Naive thymus-derived CD4-positive, alpha-beta T cell (primary cell): ENCODE measurements at regions not wholly inside any gene's neighbourhood (a gene's known extent, or its start where the extent isn't known, plus 50 kb on each side); places are given as distances from the start of the nearest gene placed in this dataset.

ENCODE experiments used
- ATAC-seq: fragments of 150-1000 bp; cut with Tn5 transposase; 2 replicates; pipeline ENCODE4 v1.10.0; 2021; ENCODE audit warnings: mild to moderate bottlenecking, moderate library complexity
- CTCF ChIA-PET: fragments of 350-600 bp; sonication (Branson Sonifier 250); formaldehyde crosslinking; loops from one replicate; lab custom pipeline; 2021; ENCODE audit warnings: antibody characterized with exemption; lab: Charles Lee
- POLR2A ChIA-PET: fragments of 350-600 bp; sonication (Branson Sonifier 250); formaldehyde crosslinking; loops from one replicate; lab custom pipeline; 2021; ENCODE audit warnings: antibody characterized with exemption, inconsistent platforms; lab: Charles Lee
- DNase-seq, 9 donors: peaks; one replicate each; pipeline versions ENCODE4 v3.0.0 to v3.0.0-alpha.2; 2020 to 2022; ENCODE audit warnings: mixed read lengths in 1 of 9
- H3K27ac ChIP-seq: one replicate; pipeline ENCODE4 v1.7.0; 2013; ENCODE audit warnings: mild to moderate bottlenecking, low read depth, low read length, moderate library complexity
- H3K27me3 ChIP-seq, 2 donors: one replicate each; pipeline ENCODE4 v1.7.0; 2013; ENCODE audit warnings: low read length in 2 of 2, mild to moderate bottlenecking in 2 of 2, moderate library complexity in 2 of 2; ENCODE audit not compliant: control insufficient read depth in 2 of 2, insufficient read depth in 2 of 2
- H3K36me3 ChIP-seq, 3 experiments: 1 replicate in 2 of 3; 2 replicates in 1 of 3; pipeline ENCODE4 v1.7.0; 2013; ENCODE audit warnings: low read length in 3 of 3, mild to moderate bottlenecking in 3 of 3, moderate library complexity in 1 of 3; ENCODE audit not compliant: insufficient read depth in 3 of 3, control insufficient read depth in 2 of 3
- H3K4me1 ChIP-seq, 2 donors: one replicate each; pipeline ENCODE4 v1.7.0; 2013; ENCODE audit warnings: low read length in 2 of 2, mild to moderate bottlenecking in 2 of 2, moderate library complexity in 1 of 2; ENCODE audit not compliant: control insufficient read depth in 2 of 2, insufficient read depth in 2 of 2
- H3K4me3 ChIP-seq: 2 replicates; pipeline ENCODE4 v1.7.0; 2013; ENCODE audit warnings: mild to moderate bottlenecking, low read length
- H3K9me3 ChIP-seq, 3 experiments: 1 replicate in 2 of 3; 2 replicates in 1 of 3; pipeline ENCODE4 v1.7.0; 2013; ENCODE audit warnings: low read length in 3 of 3; ENCODE audit not compliant: control insufficient read depth in 2 of 3
- H3K27ac Mint-ChIP-seq, 9 donors: one replicate each; pipeline ENCODE4 v1.8.0; 2020 to 2022; ENCODE audit warnings: mixed read lengths in 9 of 9, mild to moderate bottlenecking in 8 of 9, moderate library complexity in 5 of 9, inconsistent platforms in 2 of 9
- H3K27me3 Mint-ChIP-seq, 5 donors: one replicate each; pipeline ENCODE4 v1.8.0; 2021 to 2022; ENCODE audit warnings: mixed read lengths in 5 of 5, mild to moderate bottlenecking in 1 of 5
- H3K36me3 Mint-ChIP-seq, 5 donors: one replicate each; pipeline ENCODE4 v1.8.0; 2020 to 2022; ENCODE audit warnings: mixed read lengths in 5 of 5, mild to moderate bottlenecking in 3 of 5, inconsistent platforms in 1 of 5
- H3K4me1 Mint-ChIP-seq, 7 donors: one replicate each; pipeline ENCODE4 v1.8.0; 2020 to 2022; ENCODE audit warnings: mixed read lengths in 7 of 7, mild to moderate bottlenecking in 3 of 7, inconsistent platforms in 1 of 7
- H3K4me3 Mint-ChIP-seq, 10 donors: one replicate each; pipeline ENCODE4 v1.8.0; 2020 to 2022; ENCODE audit warnings: mild to moderate bottlenecking in 10 of 10, mixed read lengths in 10 of 10, moderate library complexity in 6 of 10, inconsistent platforms in 2 of 10
- H3K9me3 Mint-ChIP-seq, 11 donors: one replicate each; pipeline ENCODE4 v1.8.0; 2020 to 2022; ENCODE audit warnings: mixed read lengths in 11 of 11, mild to moderate bottlenecking in 4 of 11, inconsistent platforms in 1 of 11, moderate library complexity in 1 of 11
- intact Hi-C, 2 donors: fragments of 100-400 bp; cut with micrococcal nuclease; formaldehyde crosslinking; loops; one replicate each; pipeline ENCODE4 v1.15.1; 2023

DNA sequence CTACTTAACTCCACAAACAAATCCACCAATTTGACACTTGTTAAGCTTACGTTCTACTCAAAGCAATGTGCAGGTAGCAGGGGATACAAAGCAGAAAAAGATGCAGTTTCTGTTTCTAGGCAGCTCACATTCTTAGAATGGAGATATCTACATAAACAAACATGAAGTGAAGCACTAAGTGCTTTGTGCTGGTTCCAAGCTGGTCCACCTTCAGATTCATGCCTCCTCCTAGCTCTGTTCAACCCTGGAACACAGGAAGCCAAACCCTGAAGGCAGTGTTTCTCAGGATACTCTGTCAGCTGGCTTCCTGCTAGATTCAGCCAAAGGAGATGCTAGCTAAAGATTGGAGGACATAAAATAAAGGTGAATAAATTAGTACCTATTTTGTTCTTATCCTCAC, 55.3 kb upstream of the NOL4 start:
- ATAC-seq = no peak
- Histone ChIP-seq H3K27ac (no peak overlapping the region), H3K9me3 (no peaks in the 10 kb centered on the region), H3K27me3 (no peaks in the 10 kb centered on the region), H3K4me3 (no peak overlapping the region), H3K36me3 (no peaks in the 10 kb centered on the region), H3K4me1 (no peaks in the 10 kb centered on the region)
- intact Hi-C loops = loop anchor here in 1 of 2 donors (10.0 kb wide), 1 partner anchor 65 kb away; no protein-coding TSS in a partner anchor
- H3K27me3 Mint-ChIP-seq = no peaks in the 10 kb centered on the region
- CTCF ChIA-PET = no interaction called here
- peaks cover 0 to 4% (median 0%) of the 10 kb centered on the region in 11 donors for H3K9me3 Mint-ChIP-seq
- H3K27ac Mint-ChIP-seq = no peak overlapping the region
- no peak for DNase-seq
- no peaks in the 10 kb centered on the region for H3K36me3 Mint-ChIP-seq
- no peak overlapping the region for H3K4me3 Mint-ChIP-seq
- POLR2A ChIA-PET = no interaction called here
- peaks cover 0 to 1% (median 0%) of the 10 kb centered on the region in 7 donors for H3K4me1 Mint-ChIP-seq

DNA sequence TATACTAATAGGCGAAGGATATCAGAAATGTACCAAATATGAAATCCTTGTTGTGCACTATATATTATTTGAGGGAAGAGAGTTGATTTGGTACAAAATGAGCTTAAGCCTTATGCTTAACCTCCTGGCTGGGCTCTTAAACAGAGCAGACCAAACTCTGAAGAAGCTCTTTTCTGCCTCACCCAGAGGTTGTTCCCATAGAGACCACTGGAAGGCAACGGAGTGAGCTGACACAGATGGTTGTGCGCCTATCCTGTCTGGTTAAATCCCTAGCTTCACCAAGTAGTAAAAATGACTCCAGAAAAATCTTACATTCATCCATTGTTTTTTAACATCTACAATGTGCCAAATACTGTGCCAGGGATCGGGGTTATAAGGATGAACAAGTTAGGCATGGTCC, 55.9 kb upstream of the NOL4 start:
- no peak overlapping the region for H3K4me3 ChIP-seq
- H3K27ac ChIP-seq = no peak overlapping the region
- H3K27ac Mint-ChIP-seq = no peak overlapping the region
- no peaks in the 10 kb centered on the region for H3K9me3 ChIP-seq
- no peaks in the 10 kb centered on the region for H3K36me3 ChIP-seq
- no peaks in the 10 kb centered on the region for H3K27me3 Mint-ChIP-seq
- ATAC-seq (no peak), DNase-seq (no peak)
- intact Hi-C loops = no loop called here
- H3K9me3 Mint-ChIP-seq = peaks cover 0 to 4% (median 0%) of the 10 kb centered on the region in 11 donors
- ChIA-PET CTCF (no interaction called here), POLR2A (no interaction called here)
- no peaks in the 10 kb centered on the region for H3K4me1 ChIP-seq
- no peak overlapping the region for H3K4me3 Mint-ChIP-seq
- no peaks in the 10 kb centered on the region for H3K36me3 Mint-ChIP-seq
- peaks cover 0 to 1% (median 0%) of the 10 kb centered on the region in 7 donors for H3K4me1 Mint-ChIP-seq
- no peaks in the 10 kb centered on the region for H3K27me3 ChIP-seq

DNA sequence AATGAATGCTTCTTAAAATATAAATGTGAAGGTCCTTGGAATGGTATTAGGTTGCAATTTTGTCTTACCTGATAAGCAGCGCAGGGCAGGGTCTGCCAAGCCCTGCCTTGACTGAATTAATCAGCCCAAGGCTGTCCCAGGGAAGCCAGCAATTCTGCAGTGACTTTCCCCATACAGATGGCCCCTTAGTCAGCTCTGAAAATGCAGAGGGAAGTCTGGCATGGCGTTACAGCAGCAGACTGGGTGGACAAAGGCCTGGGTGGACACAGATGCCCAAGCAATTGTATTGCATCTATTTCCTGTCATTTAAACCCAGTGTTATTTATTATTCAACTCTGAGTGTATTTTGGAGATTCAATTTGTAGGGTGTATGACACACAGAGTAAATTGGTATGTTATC, 56.6 kb upstream of the NOL4 start:
- no peaks in the 10 kb centered on the region for H3K36me3 ChIP-seq
- H3K36me3 Mint-ChIP-seq = peaks cover 0 to 1% (median 0%) of the 10 kb centered on the region in 5 donors
- intact Hi-C loops = no loop called here
- no peaks in the 10 kb centered on the region for H3K4me1 ChIP-seq
- peaks cover 0 to 1% (median 0%) of the 10 kb centered on the region in 7 donors for H3K4me1 Mint-ChIP-seq
- H3K9me3 Mint-ChIP-seq = peaks cover 0 to 4% (median 2%) of the 10 kb centered on the region in 11 donors
- no peaks in the 10 kb centered on the region for H3K27me3 ChIP-seq
- no peaks in the 10 kb centered on the region for H3K27me3 Mint-ChIP-seq
- no peak overlapping the region for H3K4me3 ChIP-seq
- no peak overlapping the region for H3K27ac Mint-ChIP-seq
- no peak for DNase-seq
- no peaks in the 10 kb centered on the region for H3K9me3 ChIP-seq
- ChIA-PET POLR2A (no interaction called here), CTCF (no interaction called here)
- no peak overlapping the region for H3K4me3 Mint-ChIP-seq
- H3K27ac ChIP-seq = no peak overlapping the region
- no peak for ATAC-seq

DNA sequence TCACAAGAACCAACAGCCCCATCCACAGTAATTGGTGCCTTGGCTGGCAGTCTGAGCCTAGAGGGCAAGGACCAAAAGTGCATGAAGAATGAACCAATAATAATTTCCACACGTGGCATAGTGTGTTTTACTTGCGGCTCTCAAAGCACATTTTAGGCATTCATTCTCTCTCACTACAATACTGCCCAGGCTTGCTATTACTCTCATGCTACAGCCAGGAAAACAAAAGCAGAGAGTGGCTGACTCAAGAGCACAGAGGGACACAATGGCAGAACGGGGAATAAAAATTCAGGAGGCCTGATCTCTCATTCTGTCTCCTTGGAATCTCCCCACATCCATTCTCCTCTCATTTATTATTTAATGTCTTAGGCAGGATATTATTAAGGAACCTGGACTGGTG, 57.0 kb upstream of the NOL4 start:
- H3K4me1 Mint-ChIP-seq = peaks cover 0 to 1% (median 0%) of the 10 kb centered on the region in 7 donors
- Histone ChIP-seq H3K27me3 (no peaks in the 10 kb centered on the region), H3K4me3 (no peak overlapping the region), H3K27ac (no peak overlapping the region), H3K36me3 (no peaks in the 10 kb centered on the region), H3K4me1 (no peaks in the 10 kb centered on the region), H3K9me3 (no peaks in the 10 kb centered on the region)
- ATAC-seq = no peak
- POLR2A ChIA-PET = no interaction called here
- H3K36me3 Mint-ChIP-seq = peaks cover 0 to 3% (median 0%) of the 10 kb centered on the region in 5 donors
- intact Hi-C loops = no loop called here
- DNase-seq = no peak
- no peaks in the 10 kb centered on the region for H3K27me3 Mint-ChIP-seq
- H3K9me3 Mint-ChIP-seq = peaks cover 0 to 8% (median 6%) of the 10 kb centered on the region in 11 donors
- CTCF ChIA-PET = no interaction called here
- H3K27ac Mint-ChIP-seq = no peak overlapping the region
- no peak overlapping the region for H3K4me3 Mint-ChIP-seq

DNA sequence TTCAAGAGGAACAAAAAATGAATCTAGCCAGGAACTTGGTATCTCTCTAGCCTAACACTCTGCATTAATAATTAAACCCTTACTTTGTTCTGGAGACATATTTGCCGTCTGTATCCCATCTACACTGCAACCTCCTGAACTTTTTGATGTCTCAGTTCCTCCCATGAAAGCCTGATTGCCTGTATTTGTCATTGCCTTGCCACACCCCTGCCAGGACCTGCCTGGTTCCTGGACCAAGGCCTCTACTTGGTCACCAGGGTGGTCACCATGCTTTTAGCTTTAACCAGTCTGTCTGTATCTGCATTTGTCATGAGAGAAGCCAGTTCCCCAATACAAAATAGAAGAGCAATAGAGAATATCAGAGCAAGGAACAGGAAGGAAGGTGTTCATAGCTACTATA, 58.8 kb upstream of the NOL4 start:
- ATAC-seq = no peak
- H3K27ac Mint-ChIP-seq = peak overlapping the region in 1 of 9 donors; percentile 31

DNA sequence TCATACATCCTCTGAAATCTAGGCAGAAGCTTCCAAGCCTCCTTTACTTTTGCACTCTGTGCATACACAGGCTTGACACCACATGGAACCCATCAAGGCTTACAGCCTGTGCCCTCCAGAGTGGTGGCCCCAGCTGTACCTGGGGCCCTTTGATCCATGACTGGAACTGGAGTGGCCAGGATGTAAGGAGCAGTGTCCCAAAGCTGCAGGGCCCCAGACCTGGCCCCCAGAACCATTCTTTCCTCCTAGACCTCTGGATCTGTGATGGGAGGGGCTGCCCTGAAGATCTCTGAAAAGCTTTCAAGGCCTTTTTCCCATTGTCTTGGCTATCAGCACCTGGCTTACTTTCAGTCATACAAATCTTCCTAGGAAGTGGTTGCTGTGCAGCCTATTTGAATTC, 63.1 kb upstream of the NOL4 start:
- H3K9me3 Mint-ChIP-seq = peaks cover 0 to 28% (median 15%) of the 10 kb centered on the region in 11 donors
- Histone ChIP-seq H3K4me3 (no peak overlapping the region), H3K36me3 (no peaks in the 10 kb centered on the region), H3K9me3 (peaks cover 0 to 5% (median 0%) of the 10 kb centered on the region in 3 experiments), H3K27me3 (no peaks in the 10 kb centered on the region), H3K27ac (no peak overlapping the region), H3K4me1 (no peaks in the 10 kb centered on the region)
- ChIA-PET CTCF (no interaction called here), POLR2A (no interaction called here)
- H3K4me1 Mint-ChIP-seq = no peaks in the 10 kb centered on the region
- DNase-seq = no peak
- intact Hi-C loops = no loop called here
- no peak overlapping the region for H3K27ac Mint-ChIP-seq
- no peaks in the 10 kb centered on the region for H3K27me3 Mint-ChIP-seq
- H3K36me3 Mint-ChIP-seq = peaks cover 0 to 6% (median 0%) of the 10 kb centered on the region in 5 donors
- no peak for ATAC-seq
- no peak overlapping the region for H3K4me3 Mint-ChIP-seq

More for the DNA sequence above, 58.8 kb upstream of the NOL4 start:
- peaks cover 0 to 18% (median 11%) of the 10 kb centered on the region in 11 donors for H3K9me3 Mint-ChIP-seq
- peaks cover 0 to 6% (median 0%) of the 10 kb centered on the region in 5 donors for H3K36me3 Mint-ChIP-seq
- Histone ChIP-seq H3K4me3 (no peak overlapping the region), H3K4me1 (no peaks in the 10 kb centered on the region), H3K27ac (no peak overlapping the region), H3K27me3 (no peaks in the 10 kb centered on the region), H3K36me3 (no peaks in the 10 kb centered on the region), H3K9me3 (peaks cover 0 to 5% (median 0%) of the 10 kb centered on the region in 3 experiments)
- H3K27me3 Mint-ChIP-seq = no peaks in the 10 kb centered on the region
- intact Hi-C loops = no loop called here
- no peak for DNase-seq
- CTCF ChIA-PET = no interaction called here
- POLR2A ChIA-PET = no interaction called here
- peaks cover 0 to 1% (median 0%) of the 10 kb centered on the region in 7 donors for H3K4me1 Mint-ChIP-seq
- no peak overlapping the region for H3K4me3 Mint-ChIP-seq

DNA sequence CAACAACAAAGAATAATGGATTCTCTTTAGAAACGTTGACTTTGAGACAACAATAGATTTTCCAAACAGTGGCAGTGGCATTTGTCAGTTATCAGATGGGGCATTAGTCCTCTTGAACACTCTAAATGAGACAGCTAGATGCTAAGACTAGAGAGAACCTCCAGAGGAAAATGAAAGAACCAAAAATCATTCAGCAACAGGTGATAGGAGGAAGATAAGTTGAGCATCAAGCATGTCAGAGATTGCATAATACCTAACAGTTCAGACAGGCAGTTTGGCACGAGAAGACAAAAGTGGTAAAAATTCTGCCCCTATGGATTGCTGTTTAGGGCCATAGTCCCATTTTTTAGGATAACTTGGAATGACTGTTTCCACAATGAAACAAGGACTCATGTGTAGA, 67.9 kb upstream of the NOL4 start:
- Histone ChIP-seq H3K4me1 (no peaks in the 10 kb centered on the region), H3K4me3 (no peak overlapping the region), H3K36me3 (no peaks in the 10 kb centered on the region), H3K27me3 (no peaks in the 10 kb centered on the region), H3K9me3 (peaks cover 0 to 5% (median 0%) of the 10 kb centered on the region in 3 experiments), H3K27ac (no peak overlapping the region)
- Mint-ChIP-seq H3K36me3 (peaks cover 0 to 3% (median 0%) of the 10 kb centered on the region in 5 donors), H3K27me3 (no peaks in the 10 kb centered on the region), H3K9me3 (peaks cover 0 to 24% (median 12%) of the 10 kb centered on the region in 11 donors), H3K4me1 (no peaks in the 10 kb centered on the region), H3K4me3 (no peak overlapping the region), H3K27ac (no peak overlapping the region)
- no peak for DNase-seq
- no peak for ATAC-seq
- CTCF ChIA-PET = no interaction called here
- intact Hi-C loops = no loop called here
- POLR2A ChIA-PET = no interaction called here
